Skin of body (tissue), 1 donor: ENCODE measurements at regions not wholly inside any gene's neighbourhood (a gene's known extent, or its start where the extent isn't known, plus 50 kb on each side); places are given as distances from the start of the nearest gene placed in this dataset.
"Not testable (repeated sequence)": the region's sequence is repeated elsewhere in the genome, so short reads cannot be mapped to it uniquely, and the experiment has no call there.

ENCODE experiments used
- DNase-seq: peaks from one replicate; lab custom pipeline; 2025; lab: John Stamatoyannopoulos, UW

DNA sequence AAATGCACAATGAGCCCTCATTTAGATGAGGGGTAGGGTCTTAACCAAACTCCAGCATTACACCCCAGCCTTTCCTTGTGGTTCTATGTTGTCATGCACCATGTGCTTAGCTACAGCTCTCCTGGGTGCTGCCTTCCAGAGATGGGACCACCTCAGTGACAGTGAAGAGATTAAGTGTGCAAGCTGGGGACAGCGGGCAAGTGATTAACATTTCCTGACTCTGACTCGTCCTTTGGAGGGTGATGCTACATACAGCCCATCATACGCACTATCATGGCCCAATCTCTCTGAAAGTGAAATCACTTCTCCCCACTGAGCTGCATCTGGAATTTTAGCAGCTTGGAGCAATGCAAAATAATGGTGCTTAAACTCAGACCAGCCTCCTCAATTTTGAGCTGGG is 293.0 kb upstream of the PLGLB1 start:
- DNase-seq, result not testable (repeated sequence)

DNA sequence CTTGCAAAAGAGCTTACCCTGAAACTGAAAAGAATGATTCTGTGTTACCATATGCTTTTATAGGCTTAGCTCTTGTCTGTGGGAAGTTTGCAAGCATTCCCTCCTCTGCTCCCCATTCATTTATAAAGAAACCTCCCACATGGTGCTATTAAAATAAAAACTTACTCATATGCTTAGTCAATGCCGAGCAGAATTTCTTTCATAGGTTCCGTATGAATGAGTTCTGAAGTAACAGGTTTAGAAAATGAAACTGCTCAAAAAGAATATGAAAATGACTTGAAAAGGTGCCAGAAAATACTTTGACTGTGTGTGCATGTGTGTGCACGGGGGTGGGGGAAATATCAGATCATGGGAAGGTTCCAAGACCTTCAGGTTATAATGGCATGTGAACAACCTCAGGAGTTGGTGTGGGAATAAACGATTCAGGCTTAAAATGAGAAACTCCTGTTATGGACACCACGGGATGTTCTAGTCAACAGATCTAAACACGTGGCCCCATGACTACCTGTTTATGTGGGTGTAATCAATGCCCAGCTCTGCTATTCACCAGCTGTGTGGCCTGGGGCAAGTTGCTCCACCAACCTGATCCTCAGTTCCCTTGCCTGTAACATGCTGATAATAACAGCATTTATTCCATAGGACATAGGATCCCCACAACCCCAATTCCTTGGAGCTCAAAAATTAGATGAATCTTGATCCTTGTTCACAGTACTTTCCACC is 293.7 kb upstream of the PLGLB1 start:
- DNase-seq, result not testable (repeated sequence)

DNA sequence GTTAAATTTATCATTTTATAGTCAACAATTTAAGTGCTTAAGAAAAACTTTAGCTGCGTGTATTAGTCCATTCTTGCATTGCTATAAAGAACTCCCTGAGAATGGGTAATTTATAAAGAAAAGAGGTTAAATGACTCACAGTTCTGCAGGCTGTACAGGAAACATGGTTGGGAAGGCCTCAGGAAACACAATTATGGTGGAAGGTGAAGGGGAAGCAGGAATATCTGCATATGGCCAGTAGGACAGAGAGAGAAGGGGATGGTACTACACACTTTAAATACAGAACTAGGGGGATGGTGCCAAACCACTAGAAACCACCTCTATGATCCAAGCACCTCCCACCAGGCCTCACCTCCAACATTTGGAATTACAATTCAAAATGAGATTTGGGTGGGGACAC is 295.5 kb upstream of the PLGLB1 start:
- DNase-seq, result not testable (repeated sequence)

DNA sequence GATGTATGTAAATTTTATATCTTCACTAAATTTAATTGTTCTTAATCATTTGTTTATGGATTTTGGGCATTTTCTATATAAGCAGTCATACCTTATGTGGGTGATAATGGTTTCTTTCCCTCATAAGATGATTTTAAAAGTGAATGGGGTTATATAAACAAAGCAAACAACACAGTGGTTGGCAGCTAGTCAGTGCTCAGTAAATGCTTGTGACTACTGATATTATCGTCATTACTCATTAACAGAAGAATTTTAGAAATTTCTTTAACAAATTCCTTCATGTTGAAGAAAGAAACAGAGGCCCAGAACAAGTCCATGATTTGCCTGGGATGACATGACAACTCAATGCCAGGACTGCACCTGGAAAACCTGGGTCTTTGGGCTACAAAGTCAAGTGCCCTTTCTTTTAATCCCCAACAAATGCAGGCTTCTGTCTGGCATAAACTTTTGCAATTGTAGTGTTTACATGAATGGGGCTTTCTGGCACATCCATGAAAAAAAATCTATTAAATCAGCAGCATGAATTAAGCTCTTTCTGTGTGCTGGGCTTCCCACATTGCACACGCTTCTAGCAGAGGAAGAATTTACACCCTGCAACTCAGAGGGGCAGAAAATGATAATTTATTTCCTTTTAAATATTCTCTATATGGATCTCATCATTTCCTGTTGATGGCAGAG is 297.3 kb upstream of the PLGLB1 start:
- not testable (repeated sequence) for DNase-seq

DNA sequence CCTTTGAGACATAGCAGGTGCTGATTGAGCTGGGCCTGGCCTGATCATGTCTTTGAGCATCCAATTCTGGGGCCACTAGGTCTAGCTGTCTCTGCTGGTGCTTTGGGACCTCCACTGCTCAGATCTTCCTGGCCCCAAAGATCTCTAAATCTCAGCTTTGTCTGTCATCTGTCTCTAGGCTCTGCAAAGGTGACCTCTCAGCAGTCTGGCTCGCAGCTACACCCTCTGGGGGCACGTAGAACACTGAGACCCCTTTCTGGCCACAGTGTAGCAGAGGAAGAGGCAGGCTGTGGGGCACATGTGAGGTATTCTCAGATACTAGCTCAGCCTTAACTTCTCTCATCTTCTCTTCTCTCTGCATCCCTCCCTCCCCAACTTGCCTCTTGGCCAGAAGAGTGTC is 298.1 kb upstream of the PLGLB1 start:
- DNase-seq, result not testable (repeated sequence)

DNA sequence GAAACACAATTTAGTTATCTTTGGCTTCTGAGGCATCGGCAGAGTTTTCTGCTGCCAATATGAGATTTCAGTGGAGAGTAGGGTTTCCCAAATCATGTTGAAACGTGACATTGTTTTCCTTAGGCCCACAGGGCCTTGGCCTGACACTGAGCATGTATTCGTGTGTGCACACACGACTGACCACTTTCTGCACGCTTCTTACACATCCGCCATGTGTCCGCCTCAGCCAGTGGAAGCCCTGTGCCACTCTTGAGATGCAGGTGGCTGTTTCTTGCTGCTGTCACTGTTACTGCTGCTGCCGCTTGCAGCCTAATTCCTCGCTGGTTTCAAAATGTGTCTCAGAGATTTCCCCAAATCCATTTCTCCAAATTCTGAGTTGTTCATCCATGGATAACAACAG is 299.6 kb upstream of the PLGLB1 start:
- not testable (repeated sequence) for DNase-seq

DNA sequence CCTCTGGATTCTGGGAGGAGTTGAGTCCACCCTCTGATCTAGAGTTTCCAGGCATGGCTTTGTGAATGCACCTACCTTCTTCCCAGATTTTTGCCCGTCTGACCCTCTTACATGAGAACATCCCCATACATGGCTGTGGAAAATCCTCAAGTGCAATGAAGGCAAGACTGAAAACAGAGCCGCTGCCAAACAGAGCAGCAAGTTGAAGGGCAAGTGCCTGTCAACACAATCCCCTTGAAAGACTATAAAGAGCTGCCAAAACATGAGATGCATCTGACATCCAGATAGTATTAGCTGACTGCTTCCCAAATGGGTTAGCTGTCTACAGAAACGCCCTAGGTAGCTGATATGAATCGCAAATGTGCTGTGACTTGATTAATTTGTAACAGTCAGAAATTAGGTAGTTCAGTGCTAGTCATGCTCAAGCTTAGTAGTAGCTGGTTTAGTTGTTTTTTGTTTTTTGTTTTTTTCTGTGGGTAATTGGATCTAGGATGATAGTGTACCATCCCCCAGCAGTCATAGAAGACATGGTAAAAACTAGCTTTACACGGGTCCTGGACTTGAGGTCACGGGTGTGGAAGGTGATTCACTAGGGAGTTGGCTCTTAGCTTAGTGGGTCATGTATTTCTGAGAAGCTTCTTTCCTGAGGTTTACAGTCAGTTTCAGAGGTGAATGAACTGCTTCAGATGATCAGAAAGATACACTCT is 302.8 kb upstream of the PLGLB1 start:
- DNase-seq, result not testable (repeated sequence)

DNA sequence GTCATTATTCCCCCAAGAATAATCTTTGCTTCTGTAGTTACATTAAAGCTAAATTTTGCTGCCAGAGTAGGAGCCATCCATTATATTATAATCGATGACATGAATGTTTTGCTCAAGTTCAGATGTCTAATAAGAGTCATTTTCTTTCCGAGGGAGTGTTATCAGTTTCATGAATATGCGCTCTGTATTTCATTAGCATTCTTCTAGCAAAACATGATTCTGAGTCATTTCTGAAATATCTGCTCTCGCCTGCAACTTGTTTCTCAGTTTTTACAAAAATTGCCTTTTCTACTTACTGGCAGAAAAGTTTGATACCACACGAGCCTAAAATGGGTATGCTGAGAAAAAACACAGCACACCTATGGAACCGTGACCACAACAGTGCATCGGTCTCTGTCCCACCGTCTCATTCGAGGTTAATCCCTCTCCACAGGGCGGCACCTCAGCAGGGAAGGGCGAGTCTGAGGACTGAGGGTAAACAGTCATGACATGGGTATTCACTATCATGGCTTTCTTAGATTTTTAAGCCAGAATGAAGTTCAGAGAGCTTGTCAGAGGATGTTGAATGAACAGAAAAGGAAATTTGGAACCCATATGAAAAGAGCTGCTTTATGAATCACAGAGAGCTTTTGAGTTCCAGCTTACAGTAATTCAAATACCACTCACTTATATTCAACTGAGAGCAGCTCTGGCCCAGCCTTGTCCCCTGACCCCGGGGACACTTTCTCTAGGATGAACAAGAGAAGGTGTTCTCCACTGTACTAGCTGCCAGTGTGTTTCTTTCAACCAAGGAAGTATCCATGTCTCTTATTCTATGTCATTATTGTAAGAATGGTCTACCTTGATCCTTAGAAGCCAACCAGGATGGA is 303.6 kb upstream of the PLGLB1 start:
- not testable (repeated sequence) for DNase-seq

DNA sequence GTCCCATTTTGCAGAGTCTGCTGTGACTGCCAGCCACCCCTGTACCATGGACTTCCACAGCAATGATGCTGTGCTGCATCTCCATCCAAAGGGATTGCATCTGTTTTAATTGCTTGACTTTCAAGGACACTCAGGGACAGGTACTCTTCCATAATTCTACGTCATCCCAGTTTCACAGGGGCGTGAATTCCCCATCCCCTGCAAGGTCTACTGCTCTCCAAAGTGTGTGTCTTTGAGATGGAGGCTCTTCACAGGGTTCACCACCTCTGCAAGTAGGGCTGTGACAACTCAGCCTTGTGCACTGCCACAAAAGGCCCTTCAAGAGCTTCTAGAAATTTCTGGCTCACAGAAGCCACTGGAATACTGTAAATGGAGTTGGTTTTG is 304.3 kb upstream of the PLGLB1 start:
- not testable (repeated sequence) for DNase-seq

DNA sequence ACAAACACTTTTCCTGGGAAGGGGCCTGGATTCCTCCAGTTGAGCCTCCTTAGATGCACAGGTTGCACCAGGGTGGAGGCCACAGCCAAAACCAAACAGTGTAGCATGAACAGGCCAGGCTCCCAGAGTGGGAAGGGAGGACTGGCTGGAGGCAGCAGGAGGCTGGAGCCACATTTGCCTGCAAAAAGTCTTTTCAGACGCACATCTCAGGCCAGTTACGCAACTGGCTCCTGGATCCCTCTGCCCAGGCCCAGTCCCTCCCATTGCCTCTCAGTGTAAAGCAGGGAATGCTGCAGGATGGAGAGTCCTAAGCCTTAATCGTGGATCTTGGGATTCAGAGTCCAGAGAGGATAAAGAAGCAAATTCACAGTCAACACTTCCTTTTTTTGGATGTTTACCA is 305.1 kb upstream of the PLGLB1 start:
- not testable (repeated sequence) for DNase-seq

DNA sequence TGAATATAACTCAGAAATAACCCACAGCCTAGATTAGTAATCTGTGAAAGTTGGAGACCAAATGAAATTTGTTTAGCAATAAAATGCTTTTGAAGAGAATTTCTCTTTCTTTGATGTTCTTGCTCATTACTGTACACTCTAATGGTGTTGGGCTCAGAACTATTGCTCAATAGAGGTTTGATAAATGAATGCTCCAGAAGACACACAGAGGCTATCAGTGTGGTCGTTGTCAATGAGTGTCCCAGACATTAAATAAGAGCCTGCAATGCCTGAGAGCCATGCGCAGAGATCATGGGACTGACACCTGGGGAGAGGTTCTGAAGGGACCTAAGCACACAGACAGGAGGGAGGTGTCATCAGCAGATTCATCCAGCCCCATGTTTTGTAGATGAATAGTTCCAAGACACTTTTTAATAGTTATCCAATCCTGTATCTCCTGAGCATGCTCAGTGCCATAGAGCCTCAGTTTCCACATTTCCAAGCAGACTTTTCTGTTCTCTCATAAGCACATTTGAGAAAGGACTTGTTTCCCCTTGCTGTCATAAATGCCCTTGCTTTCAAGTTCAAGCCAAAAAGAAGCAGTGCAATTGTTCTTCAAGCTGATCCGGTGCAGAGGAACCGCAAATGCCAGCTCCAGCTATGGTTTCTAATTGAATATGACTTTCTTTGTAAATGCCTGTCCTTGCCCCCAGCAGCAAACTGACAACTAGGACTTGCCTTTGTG is 306.2 kb upstream of the PLGLB1 start:
- not testable (repeated sequence) for DNase-seq

DNA sequence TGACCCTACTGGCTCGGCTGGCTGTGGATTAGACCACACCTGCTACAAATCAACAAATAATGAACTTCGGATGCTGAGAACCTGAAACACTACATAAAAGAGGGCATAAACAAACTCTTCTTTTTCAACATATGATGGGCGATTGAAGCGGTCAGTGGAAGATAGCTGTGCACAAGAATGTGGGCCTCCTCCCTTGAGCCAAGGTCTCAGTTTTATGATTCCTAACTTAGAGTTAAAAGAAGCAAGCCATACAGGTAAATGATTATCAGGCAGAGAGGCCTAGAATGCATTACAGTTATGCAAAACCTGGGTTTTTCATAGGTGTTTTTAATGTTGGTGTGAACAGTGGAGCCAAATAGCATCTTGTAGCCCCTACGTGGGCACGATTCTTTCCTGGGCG is 307.9 kb upstream of the PLGLB1 start:
- DNase-seq, result not testable (repeated sequence)

DNA sequence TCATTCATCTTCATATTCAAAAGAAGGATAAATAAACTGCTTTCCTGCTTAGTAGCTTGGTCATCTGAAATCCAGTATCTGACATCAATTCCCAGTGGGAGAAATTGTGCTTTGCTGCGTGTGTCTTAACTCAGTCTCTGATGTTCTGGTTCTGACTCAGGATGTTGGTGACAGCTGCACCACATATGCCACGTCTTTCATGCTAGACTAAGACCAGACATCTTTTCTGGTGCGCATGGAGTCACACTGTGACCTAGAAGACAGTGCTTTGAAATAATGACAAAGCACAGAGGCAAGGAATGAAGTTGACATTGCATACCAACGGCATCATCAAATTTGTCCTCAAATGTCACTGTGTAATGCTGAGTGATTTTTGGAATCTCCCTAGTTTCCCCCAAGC is 308.8 kb upstream of the PLGLB1 start:
- not testable (repeated sequence) for DNase-seq

DNA sequence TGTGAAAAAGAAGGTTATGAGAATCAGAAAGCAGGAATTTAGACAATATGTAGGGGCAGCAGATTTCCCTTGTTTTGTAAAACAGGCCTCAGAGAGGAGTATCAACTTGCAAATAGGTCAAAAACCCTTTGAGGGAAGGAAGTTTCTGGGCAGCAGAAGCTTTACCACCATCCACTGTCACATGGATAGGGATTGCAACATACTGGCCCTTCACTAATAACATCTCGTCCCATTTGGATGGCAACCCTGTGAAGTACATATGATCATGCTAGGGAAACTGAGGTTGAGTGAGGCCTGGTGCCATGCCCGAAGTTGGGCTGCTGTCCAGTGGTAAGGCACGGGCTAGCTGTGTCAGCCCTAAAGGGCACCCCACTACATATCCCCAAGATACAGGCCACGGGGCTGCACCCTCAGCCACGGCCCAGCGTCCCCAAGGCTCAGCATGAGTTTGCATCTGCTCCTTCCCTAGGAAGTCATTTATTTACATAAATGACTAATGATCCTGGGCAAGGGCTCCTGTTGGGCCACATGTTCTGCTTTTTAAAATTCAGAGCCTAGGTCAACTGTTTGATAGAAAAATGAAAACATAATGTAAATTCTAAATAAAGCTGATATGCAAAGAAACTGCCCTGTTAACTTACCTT is 310.4 kb upstream of the PLGLB1 start:
- not testable (repeated sequence) for DNase-seq

DNA sequence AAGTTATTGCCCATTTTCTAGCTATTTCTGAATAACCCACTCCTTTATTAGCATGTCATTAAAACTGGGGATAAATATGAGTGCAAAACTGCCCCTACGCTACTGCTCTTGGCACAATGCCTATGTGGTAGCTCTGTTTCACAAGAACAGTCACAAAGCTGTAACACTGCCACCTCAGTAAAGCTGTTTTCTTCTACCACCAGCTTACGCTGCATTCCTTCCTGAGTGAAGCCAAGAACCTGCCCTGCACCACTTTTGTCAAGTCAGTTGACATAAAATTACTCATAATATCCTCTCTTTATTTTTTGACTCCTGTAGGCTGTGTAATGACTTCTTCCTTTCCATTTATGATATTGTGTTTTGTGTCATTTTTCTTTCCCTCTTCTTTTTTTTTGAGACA is 313.2 kb upstream of the PLGLB1 start:
- not testable (repeated sequence) for DNase-seq

DNA sequence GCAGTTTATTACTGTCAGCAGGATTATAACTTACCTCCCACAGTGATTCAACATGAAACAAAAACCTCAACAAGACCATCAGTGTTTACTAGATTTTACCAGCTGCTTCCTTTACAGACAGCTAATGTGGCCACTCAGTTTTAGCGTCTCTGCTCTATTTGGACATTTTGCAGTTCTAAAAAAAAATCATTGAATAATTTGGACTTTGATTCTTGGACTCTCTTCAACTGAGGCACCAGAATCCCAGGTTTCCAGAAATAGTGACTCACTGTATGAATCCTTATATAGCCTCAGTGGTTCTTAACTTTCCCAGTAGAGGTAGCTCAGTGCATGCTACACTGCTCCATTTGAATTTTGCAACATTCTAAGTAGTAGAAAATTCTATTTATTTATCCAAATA is 317.4 kb upstream of the PLGLB1 start:
- DNase-seq, result not testable (repeated sequence)

DNA sequence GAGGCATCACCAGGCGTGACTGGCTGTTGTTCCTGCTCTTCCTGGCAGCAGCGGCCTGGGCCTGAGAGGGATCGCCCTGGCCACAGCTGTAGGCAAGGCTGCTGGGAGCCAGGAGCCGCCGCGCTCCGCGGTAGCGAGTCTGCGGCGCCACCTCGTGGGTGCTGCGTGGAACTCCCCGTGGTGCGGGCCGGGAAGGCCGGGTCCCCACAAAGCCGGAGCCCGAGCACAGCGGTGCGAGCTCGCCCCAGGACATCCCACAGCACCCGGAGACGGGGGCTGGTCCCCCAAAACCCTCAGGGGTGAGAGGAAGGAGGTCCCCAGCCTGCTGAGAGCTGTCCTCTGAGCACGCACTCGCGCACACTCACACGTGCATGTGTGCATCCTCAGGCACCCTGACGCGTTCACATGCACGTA is 320.0 kb upstream of the PLGLB1 start:
- DNase-seq, result not testable (repeated sequence)

DNA sequence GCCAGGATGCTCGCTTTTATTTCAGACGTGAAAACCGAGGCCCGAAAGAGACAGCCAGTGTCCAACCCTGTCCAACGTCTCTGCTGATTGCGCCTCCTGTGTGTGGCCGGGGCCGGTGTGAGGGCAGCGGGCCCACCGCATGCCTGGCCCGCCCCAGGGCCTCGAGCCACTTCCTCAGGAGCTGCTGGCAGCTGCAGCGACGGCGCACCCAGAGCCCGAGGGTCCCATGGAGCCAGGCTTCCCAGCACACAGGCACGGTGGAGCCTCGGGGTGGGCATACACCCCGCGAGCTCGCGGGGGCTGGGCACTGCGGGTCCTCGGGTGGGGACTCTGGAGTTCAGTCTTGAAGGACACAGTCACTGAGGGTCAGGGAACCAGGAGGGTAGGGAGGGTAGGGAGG is 320.5 kb upstream of the PLGLB1 start:
- not testable (repeated sequence) for DNase-seq

DNA sequence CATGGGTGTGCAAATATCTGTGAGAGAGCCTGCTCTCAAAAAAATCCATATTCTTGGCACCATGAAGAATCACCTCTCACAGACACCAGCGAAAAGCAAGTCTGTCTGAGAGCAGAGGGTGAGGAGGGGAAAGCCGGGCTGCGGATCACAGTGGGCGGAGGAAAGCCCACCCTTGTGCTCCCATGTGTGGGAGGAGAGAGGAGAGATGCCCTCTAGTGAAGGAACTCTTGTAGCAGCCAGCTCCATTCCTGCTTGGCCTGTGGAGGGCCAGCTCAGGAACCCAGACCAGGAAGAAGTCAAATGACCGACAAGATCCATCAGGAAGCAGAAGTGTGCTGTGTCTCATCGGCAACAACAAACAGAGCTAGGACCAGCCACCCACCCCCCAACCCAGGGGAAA is 321.7 kb upstream of the PLGLB1 start:
- DNase-seq, result not testable (repeated sequence)

DNA sequence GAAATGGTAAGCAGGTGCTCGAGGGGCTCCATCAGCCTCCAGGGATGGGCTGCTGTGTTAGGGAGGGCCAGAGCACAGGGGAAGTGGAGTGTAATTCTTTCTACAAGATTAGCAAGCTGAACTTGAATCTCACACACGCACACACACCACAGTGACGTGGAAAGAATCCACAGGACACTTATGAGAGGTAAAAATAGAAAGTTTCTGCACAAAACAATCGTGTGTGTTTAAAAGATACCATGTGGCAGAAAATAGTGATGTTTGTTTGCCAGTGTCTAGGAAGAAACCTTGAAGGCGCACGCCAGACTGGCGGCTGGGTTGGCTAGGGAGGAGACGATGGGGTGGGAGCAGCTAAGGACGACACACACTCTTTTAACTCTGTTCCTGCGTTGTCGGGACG is 323.6 kb upstream of the PLGLB1 start:
- DNase-seq, result not testable (repeated sequence)
